HCT116 (cell line): ENCODE measurements at regions not wholly inside any gene's neighbourhood (a gene's known extent, or its start where the extent isn't known, plus 50 kb on each side); places are given as distances from the start of the nearest gene placed in this dataset.

Experiments used
- ATAC-seq: fragments of 200-7000 bp; cut with Tn5 transposase; 2 replicates; pipeline ENCODE4 v1.9.1; 2020; ENCODE audit warnings: mild to moderate bottlenecking, moderate library complexity
- BruUV-seq: library from RNA; stranded (reverse); fragments of 400-500 nt; replicated peaks from 2 replicates; lab custom pipeline; 2021; lab: Mats Ljungman, UMichigan
- CTCF ChIA-PET: fragments of 300-600 bp; sonication (Branson Sonifier 250); formaldehyde crosslinking; loops from one replicate; lab custom pipeline; 2021; ENCODE audit warnings: antibody characterized with exemption; lab: Charles Lee
- POLR2A ChIA-PET: fragments of 300-600, 350-600 bp; sonication (Branson Sonifier 250); formaldehyde crosslinking; loops from one replicate; lab custom pipeline; 2021; ENCODE audit warnings: antibody characterized with exemption; lab: Charles Lee
- RAD21 ChIA-PET, 2 experiments: fragments of 300-600 bp; sonication (Branson Sonifier 250); formaldehyde crosslinking; loops; one replicate each; lab custom pipeline; 2023; ENCODE audit warnings: low total read pairs in 2 of 2; ENCODE audit not compliant: uncharacterized antibody in 2 of 2, unreplicated experiment in 2 of 2, low non-redundant PET in 1 of 2; lab: Charles Lee
- DNase-seq: peaks from one replicate; pipeline ENCODE4 v3.0.0-alpha.2; 2010; ENCODE audit warnings: low read depth, low spot score
- H2AFZ ChIP-seq: fragments of 200-600 bp; shearing (Covaris generic), sonication (generic); 2 replicates; pipeline ENCODE4 v1.6.1; 2017; ENCODE audit warnings: low read depth, mixed run types, mixed read lengths, antibody characterized with exemption, low read length; ENCODE audit not compliant: poor library complexity, severe bottlenecking
- H3K27ac ChIP-seq: 2 replicates; pipeline ENCODE4 v1.5.1; 2012; ENCODE audit warnings: low read depth, low read length
- H3K27me3 ChIP-seq: fragments of 200-600 bp; sonication (generic); 2 replicates; pipeline ENCODE4 v1.6.1; 2016; ENCODE audit warnings: mixed run types, low read length, mixed read lengths; ENCODE audit not compliant: insufficient read depth
- H3K36me3 ChIP-seq, 2 experiments: fragments of 200-500 bp in 1 of 2; fragments of 200-600 bp in 1 of 2; sonication (Bioruptor generic) in 1 of 2; sonication (generic) in 1 of 2; 2 replicates each; pipeline versions ENCODE4 v1.5.1 to v1.6.1; 2014 to 2016; ENCODE audit warnings: low read length in 2 of 2, inconsistent platforms in 1 of 2, mixed read lengths in 1 of 2, mixed run types in 1 of 2; ENCODE audit not compliant: insufficient read depth in 2 of 2, control insufficient read depth in 1 of 2
- H3K4me1 ChIP-seq, 2 experiments: fragments of 200-600 bp in 1 of 2; sonication (generic) in 1 of 2; 2 replicates each; pipeline versions ENCODE4 v1.5.1 to v1.6.1; 2012 to 2017; ENCODE audit warnings: low read length in 2 of 2, inconsistent platforms in 1 of 2, mild to moderate bottlenecking in 1 of 2, mixed read lengths in 1 of 2, mixed run types in 1 of 2, moderate library complexity in 1 of 2; ENCODE audit not compliant: insufficient read depth in 2 of 2, control insufficient read depth in 1 of 2
- H3K4me2 ChIP-seq: fragments of 200-600 bp; sonication (generic); 2 replicates; pipeline ENCODE4 v1.6.1; 2017; ENCODE audit warnings: mixed run types, low read length, mixed read lengths
- H3K4me3 ChIP-seq, 2 experiments: fragments of 200-600 bp in 1 of 2; sonication (generic) in 1 of 2; replicated peaks in 1 of 2; 2 replicates each; pipeline ENCODE4 v1.5.1; 2011 to 2016; ENCODE audit warnings: low read length in 2 of 2, control low read depth in 1 of 2, low read depth in 1 of 2, mild to moderate bottlenecking in 1 of 2, mixed read lengths in 1 of 2, mixed run types in 1 of 2
- H3K79me2 ChIP-seq: fragments of 200-600 bp; sonication (generic); 2 replicates; pipeline ENCODE4 v1.6.1; 2017; ENCODE audit warnings: mild to moderate bottlenecking, mixed run types, low read length, moderate library complexity, mixed read lengths; ENCODE audit not compliant: insufficient read depth
- H3K9ac ChIP-seq: fragments of 200-600 bp; sonication (generic); 2 replicates; pipeline ENCODE4 v1.6.1; 2016; ENCODE audit warnings: low read length, mixed read lengths
- H3K9me2 ChIP-seq: fragments of 200-600 bp; sonication (generic), shearing (Covaris generic); 2 replicates; pipeline ENCODE4 v1.6.1; 2017; ENCODE audit warnings: mixed run types, mild to moderate bottlenecking, moderate library complexity; ENCODE audit not compliant: insufficient read depth
- H3K9me3 ChIP-seq, 2 experiments: fragments of 200-500 bp in 1 of 2; fragments of 200-600 bp in 1 of 2; sonication (Bioruptor generic) in 1 of 2; sonication (generic) in 1 of 2; 2 replicates each; pipeline ENCODE4 v1.6.1; 2014 to 2017; ENCODE audit warnings: low read length in 2 of 2, mixed read lengths in 2 of 2, inconsistent platforms in 1 of 2, low read depth in 1 of 2, mild to moderate bottlenecking in 1 of 2, mixed run types in 1 of 2, moderate library complexity in 1 of 2; ENCODE audit not compliant: control insufficient read depth in 1 of 2, insufficient read depth in 1 of 2
- H4K20me1 ChIP-seq: fragments of 200-600 bp; sonication (generic), shearing (Covaris generic); 2 replicates; pipeline ENCODE4 v1.6.1; 2017; ENCODE audit warnings: mixed run types, mild to moderate bottlenecking, moderate library complexity; ENCODE audit not compliant: insufficient read depth
- CBX3 ChIP-seq: IDR thresholded peaks from 2 replicates; pipeline ENCODE4 v1.6.1; 2012; ENCODE audit warnings: low read depth
- CEBPB ChIP-seq: IDR thresholded peaks from 2 replicates; pipeline ENCODE4 v1.6.1; 2012; ENCODE audit warnings: low read depth
- EGR1 ChIP-seq: IDR thresholded peaks from 2 replicates; pipeline ENCODE4 v1.6.1; 2012; ENCODE audit warnings: low read depth
- ELF1 ChIP-seq: IDR thresholded peaks from 2 replicates; pipeline ENCODE4 v1.6.1; 2012; ENCODE audit warnings: low read depth, borderline replicate concordance
- EZH2 ChIP-seq: fragments of 200-600 bp; sonication (generic); IDR thresholded peaks from 2 replicates; pipeline ENCODE4 v1.6.1; 2017; ENCODE audit warnings: antibody characterized with exemption, mixed run types
- EZH2phosphoT487 ChIP-seq: fragments of 200-600 bp; IDR thresholded peaks from 2 replicates; pipeline ENCODE4 v1.6.1; 2018; ENCODE audit warnings: antibody characterized with exemption, borderline replicate concordance
- FOSL1 ChIP-seq: IDR thresholded peaks from 2 replicates; pipeline ENCODE4 v1.6.1; 2012; ENCODE audit warnings: low read depth
- JUND ChIP-seq: IDR thresholded peaks from 2 replicates; pipeline ENCODE4 v1.6.1; 2012
- MAX ChIP-seq: IDR thresholded peaks from 2 replicates; pipeline ENCODE4 v1.6.1; 2012
- POLR2A ChIP-seq: IDR thresholded peaks from 2 replicates; pipeline ENCODE4 v1.7.0; 2011; ENCODE audit warnings: borderline replicate concordance; ENCODE audit not compliant: insufficient read depth, insufficient read length; ENCODE audit errors: extremely low read depth
- POLR2AphosphoS5 ChIP-seq: IDR thresholded peaks from 2 replicates; pipeline ENCODE4 v1.6.1; 2011; ENCODE audit warnings: mild to moderate bottlenecking, low read depth, low read length, moderate library complexity
- REST ChIP-seq: IDR thresholded peaks from 2 replicates; pipeline ENCODE4 v1.6.1; 2012; ENCODE audit warnings: low read depth
- SIN3A ChIP-seq: IDR thresholded peaks from 2 replicates; pipeline ENCODE4 v1.6.1; 2012; ENCODE audit warnings: low read depth
- SP1 ChIP-seq: IDR thresholded peaks from 2 replicates; pipeline ENCODE4 v1.6.1; 2012; ENCODE audit warnings: low read depth
- SRF ChIP-seq: IDR thresholded peaks from 2 replicates; pipeline ENCODE4 v1.6.1; 2012; ENCODE audit warnings: low read depth
- TCF7L2 ChIP-seq: IDR thresholded peaks from 2 replicates; pipeline ENCODE4 v1.7.0; 2011; ENCODE audit warnings: borderline replicate concordance, inconsistent platforms; ENCODE audit not compliant: insufficient read depth, insufficient read length; ENCODE audit errors: extremely low read depth
- YY1 ChIP-seq: IDR thresholded peaks from 2 replicates; pipeline ENCODE4 v1.6.1; 2011; ENCODE audit warnings: low read length, low read depth, moderate library complexity, mild to moderate bottlenecking; ENCODE audit not compliant: insufficient replicate concordance; ENCODE audit errors: extremely low read depth
- ZNF274 ChIP-seq: fragments of 200-500 bp; sonication (Bioruptor generic); IDR thresholded peaks from 2 replicates; pipeline ENCODE4 v1.6.1; 2014; ENCODE audit warnings: mild to moderate bottlenecking, low read depth, low read length, inconsistent platforms
- intact Hi-C: fragments of 100-400 bp; cut with micrococcal nuclease; formaldehyde crosslinking; loops from 2 replicates; pipeline ENCODE4 v1.10.0; 2022

GRCh38 chr11:92531065-92531739 is 306.6 kb downstream of the FAT3 start:
- intact Hi-C loops = no loop called here
- H3K4me1 ChIP-seq = no peaks in the 10 kb centered on the region
- H3K4me2 ChIP-seq = no peak overlapping the region
- H3K9me3 ChIP-seq = peaks cover 3 to 4% of the 10 kb centered on the region in 2 experiments; a peak in 2 of 4 replicates
- no peak overlapping the region for H3K4me3 ChIP-seq
- no TSS peak for BruUV-seq
- no peak overlapping the region for H2AFZ ChIP-seq
- ChIA-PET CTCF (no interaction called here), RAD21 (no interaction called here)
- no peaks in the 10 kb centered on the region for H4K20me1 ChIP-seq
- no peaks in the 10 kb centered on the region for H3K36me3 ChIP-seq
- H3K27ac ChIP-seq = no peak overlapping the region
- TF ChIP-seq CBX3 (no peak), POLR2AphosphoS5 (no peak), SP1 (no peak), SRF (no peak), YY1 (no peak)
- TF ChIP-seq, all 23 proteins: peak for 0
- Histone ChIP-seq H3K79me2 (no peaks in the 10 kb centered on the region), H3K9me2 (no peaks in the 10 kb centered on the region), H3K9ac (no peak overlapping the region), H3K27me3 (no peaks in the 10 kb centered on the region)
- no peak for ATAC-seq
- POLR2A ChIA-PET = no interaction called here
- no peak for DNase-seq

- ChIA-PET CTCF (no interaction called here), POLR2A (no interaction called here), RAD21 (no interaction called here)
- Histone ChIP-seq H3K27me3 (no peaks in the 10 kb centered on the region), H3K9me3 (peaks cover 3 to 4% of the 10 kb centered on the region in 2 experiments; a peak in 2 of 4 replicates), H3K9me2 (no peaks in the 10 kb centered on the region), H3K4me2 (no peak overlapping the region), H3K4me3 (no peak overlapping the region), H3K27ac (no peak overlapping the region), H4K20me1 (no peaks in the 10 kb centered on the region), H3K79me2 (no peaks in the 10 kb centered on the region), H3K36me3 (no peaks in the 10 kb centered on the region), H3K4me1 (no peaks in the 10 kb centered on the region), H3K9ac (no peak overlapping the region), H2AFZ (no peak overlapping the region)
- ATAC-seq (no peak), DNase-seq (no peak)
- intact Hi-C loops = no loop called here
- no TSS peak for BruUV-seq
- TF ChIP-seq EZH2phosphoT487 = no peak
- no peak for TF ChIP-seq CEBPB
- TF ChIP-seq POLR2AphosphoS5 = no peak
- no peak for TF ChIP-seq REST
- TF ChIP-seq ZNF274 = no peak
- no peak for TF ChIP-seq SP1
- no peak for TF ChIP-seq EZH2
- no peak for TF ChIP-seq SIN3A
- TF ChIP-seq JUND = no peak
- TF ChIP-seq MAX = no peak
- TF ChIP-seq FOSL1 = no peak
- no peak for TF ChIP-seq YY1
- TF ChIP-seq SRF = no peak
- TF ChIP-seq TCF7L2 = no peak
- TF ChIP-seq POLR2A = no peak
- no peak for TF ChIP-seq CBX3
- TF ChIP-seq EGR1 = no peak
- TF ChIP-seq ELF1 = no peak
Observed at GRCh38 chr11:92533657-92534335, 309.2 kb downstream of the FAT3 start.
